HG03558 (cell line): ENCODE measurements at regions not wholly inside any gene's neighbourhood (a gene's known extent, or its start where the extent isn't known, plus 50 kb on each side); places are given as distances from the start of the nearest gene placed in this dataset.

Source experiments
- ATAC-seq: cut with Tn5 transposase; IDR thresholded peaks from one replicate; pipeline ENCODE4 v1.9.1; 2021; ENCODE audit warnings: moderate number of reproducible peaks; ENCODE audit not compliant: unreplicated experiment; ENCODE audit errors: extremely low read depth

GRCh38 chr1:187481581-187482148, 652.9 kb downstream of the PLA2G4A start:
- no peak for ATAC-seq

GRCh38 chr1:187490266-187490665, 661.5 kb downstream of the PLA2G4A start:
- ATAC-seq: no peak

DNA sequence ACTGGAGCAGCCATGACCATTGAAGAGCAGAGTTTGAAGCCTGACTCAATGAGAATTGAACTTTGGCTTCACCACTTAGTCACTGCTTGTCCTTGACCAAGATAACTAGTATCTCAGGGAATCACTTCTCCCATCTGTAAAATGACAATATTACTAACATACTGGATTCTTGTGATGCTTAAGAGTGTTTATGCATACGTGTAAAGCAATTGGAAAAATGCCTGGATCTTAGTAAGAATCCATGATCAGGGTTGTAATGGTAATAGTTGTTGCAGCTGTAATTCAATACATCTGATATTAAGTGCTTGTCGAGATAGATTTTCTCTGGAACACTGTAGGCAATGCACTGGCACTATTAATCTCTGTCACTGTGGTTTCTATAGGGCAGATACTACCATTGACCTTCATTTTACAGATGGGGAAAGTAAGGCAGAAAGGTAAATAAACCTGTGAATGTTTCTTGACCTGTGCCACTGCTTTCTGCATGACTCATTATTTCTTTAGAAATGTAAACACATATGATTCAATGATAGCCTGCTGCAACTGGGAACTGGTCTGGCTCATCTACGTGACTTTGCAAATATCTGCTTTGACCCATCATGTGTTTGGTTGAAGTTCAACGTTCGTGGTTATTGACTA, 662.5 kb downstream of the PLA2G4A start:
- ATAC-seq: no peak

DNA sequence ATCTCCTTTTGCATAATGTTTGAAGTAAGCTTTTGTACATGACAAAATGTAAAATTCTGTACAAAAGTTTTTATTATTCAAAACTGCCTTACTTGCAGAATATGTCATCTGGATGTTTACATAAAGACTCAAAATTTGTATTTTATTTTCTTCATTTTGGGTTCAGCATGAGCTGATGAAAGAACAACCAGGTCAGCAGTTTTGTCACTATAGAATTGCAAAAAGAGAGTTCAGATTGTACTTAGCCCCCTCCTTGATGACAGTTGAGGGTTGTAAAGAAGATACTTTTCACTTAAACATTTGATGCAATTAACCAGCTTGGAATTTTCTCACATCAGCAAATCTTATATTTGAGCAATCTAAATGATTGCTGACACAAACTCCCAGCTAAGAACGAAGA, 669.3 kb downstream of the PLA2G4A start:
- no peak for ATAC-seq

DNA sequence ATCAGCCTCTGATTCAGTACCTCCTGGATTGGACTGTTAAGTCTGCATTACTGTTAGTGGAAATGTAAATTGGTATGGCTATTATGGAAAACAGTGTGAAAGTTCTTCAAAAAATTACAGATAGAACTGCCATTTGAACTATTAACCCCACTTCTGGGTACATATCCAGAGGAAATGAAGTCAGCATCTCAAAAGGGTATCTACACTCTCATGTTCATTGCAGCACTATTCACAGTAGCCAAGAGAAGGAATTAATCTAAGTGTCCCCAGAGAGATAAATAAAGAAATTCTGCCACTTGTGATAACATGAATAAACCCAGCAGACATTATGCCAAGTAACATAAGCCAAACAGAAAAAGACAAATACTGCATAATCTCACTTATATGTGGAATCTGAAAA, 676.0 kb downstream of the PLA2G4A start:
- no peak for ATAC-seq

GRCh38 chr1:187509091-187509490, 680.3 kb downstream of the PLA2G4A start:
- no peak for ATAC-seq

GRCh38 chr1:187513190-187513589, 684.4 kb downstream of the PLA2G4A start:
- ATAC-seq: no peak

GRCh38 chr1:187514110-187514509, 685.4 kb downstream of the PLA2G4A start:
- no peak for ATAC-seq

DNA sequence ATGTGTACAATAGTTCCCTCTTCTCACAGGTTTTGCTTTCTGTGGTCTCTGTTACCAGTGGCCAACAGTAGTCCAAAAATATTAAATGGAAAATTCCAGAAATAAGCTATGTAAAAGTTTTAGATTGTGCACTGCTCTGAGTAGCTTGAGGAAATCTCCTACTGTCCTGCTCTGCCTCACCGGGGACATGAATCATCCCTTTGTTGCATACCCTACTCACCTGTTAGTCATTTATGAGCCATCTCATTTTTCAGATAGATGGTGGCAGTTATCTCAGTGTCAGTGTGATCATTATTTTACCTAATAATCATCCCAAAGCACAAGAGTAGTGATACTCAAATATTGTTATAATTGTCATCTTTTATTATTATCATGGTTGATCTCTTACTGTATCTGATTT, 688.1 kb downstream of the PLA2G4A start:
- no peak for ATAC-seq

- ATAC-seq: no peak
These were observed 688.8 kb downstream of the PLA2G4A start for GRCh38 chr1:187517546-187517945.

DNA sequence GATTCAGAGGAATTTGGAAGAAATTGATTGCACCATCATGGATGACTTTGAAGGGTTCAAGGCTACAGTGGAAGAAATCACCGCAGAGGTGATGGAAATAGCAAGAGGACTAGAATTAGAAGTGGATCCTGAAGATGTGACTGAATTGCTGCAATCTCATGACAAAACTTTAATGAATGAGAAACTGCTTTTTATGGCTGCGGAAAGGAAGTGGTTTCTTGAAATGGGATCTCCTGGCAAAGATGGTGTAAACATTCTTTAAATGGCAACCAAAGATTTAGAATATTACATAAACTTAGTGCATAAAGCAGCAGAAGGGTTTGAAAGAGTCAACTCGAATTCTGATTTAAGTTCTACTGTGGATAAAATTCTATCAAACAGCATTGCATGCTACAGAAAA, 698.6 kb downstream of the PLA2G4A start:
- ATAC-seq: no peak

GRCh38 chr1:187537936-187538335, 709.2 kb downstream of the PLA2G4A start:
- ATAC-seq: no peak

DNA sequence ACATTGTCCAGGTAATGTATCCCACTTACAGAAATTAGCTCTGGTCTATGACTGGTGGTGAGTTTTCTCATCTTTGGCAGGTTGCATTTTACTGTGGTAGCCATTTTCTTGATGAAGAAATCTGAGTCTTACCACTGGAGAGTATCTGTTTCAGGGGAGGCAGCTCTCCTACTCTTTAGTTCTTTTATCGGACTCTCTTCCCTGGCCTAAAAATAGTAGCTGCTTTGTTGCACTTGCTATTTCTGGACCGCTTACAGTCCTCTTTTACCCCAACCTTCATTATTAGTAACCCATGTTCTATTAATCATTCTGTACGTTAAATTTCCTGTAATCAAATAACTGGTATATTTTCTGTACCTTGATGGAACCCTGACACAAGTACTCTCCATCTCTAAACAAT, 720.8 kb downstream of the PLA2G4A start:
- ATAC-seq: no peak

DNA sequence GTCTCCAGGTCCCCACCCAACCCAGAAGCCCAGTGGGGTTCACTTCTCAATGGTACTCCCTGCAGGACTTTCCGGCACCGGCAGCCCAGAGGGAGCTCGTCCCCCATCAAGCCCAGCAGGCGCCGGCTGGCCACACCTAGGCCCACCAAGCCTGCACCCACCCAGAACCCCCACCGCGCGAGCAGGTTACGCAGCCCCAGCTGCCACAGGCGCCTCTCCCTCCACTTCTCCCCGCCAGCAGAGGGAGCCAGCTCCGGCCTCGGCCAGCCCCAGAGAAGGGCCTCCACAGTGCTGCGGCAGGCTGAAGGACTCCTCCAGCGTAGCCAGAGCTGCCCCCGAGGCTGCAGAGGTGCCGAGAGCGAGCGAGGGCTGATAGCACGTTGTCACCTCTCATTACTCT, 722.3 kb downstream of the PLA2G4A start:
- no peak for ATAC-seq

DNA sequence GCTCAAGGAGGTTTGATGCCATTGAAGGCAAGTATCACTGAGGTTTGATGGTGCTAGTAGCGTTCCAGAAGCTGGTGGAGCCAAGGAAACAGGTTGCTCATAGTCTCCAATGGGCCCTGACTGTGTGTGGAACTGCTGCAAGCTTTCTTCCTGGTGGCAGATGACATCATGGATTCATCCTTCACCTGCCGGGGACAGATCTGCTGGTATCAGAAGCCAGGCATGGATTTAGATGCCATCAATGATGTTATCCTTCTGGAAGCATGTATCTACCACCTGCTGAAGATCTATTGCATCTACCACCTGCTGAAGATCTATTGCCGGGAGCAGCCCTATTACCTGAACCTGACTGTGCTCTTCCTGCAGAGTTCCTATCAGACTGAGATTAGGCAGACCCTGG, 734.4 kb downstream of the PLA2G4A start:
- no peak for ATAC-seq

DNA sequence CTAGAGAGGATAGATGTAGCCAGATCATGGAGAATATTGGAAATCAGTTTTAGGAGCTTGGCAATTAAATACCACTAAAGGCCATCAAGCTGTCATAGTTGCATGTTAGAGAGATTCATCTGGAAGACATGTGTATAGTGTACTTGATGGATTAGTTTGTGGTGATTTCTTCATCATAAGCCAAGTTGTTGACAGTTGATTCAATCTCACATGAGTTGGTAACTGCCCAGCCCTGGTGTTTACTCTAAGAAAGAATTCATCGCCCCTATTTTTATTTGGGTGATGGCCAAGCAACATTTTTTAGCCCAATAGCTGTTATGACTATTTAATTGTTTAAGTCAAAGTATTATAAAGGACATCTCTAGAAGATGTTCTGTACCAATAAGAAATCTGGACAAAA, 737.6 kb downstream of the PLA2G4A start:
- no peak for ATAC-seq

DNA sequence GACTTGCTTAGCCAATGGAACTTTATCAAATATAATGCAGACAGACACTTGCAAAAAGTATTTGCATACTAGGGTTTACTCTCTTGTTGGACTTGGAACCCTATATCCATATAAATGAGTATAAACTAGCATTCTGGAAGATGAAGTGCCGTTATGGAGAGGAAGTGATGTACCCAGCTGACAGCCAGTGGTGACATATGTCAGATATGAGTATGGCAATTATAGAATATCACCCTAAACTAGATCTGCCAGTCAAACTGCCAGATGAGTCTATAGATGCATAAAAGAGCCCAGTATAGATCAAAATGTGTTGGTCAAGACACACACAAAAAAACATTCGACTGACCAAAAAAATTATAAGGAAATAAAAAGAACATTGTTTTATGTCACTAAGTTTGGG, 739.3 kb downstream of the PLA2G4A start:
- ATAC-seq: no peak

DNA sequence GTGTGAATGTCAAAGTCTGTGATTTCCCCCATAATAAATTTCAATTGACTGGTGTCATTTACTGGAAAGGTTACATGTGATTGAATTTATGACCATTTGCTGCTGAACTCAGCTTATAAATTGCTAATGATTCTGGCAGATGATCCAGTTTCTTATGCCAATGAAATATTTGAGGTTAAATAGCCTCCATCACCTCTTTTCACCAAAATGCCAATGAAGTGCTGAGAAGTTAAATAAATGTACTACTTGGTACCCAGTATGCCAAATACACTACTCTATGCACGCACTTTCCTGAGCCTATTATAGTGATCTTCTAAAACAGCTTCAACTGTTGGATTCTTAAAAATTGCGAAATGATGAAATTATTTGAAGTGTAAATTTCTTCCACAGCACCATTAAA, 741.4 kb downstream of the PLA2G4A start:
- ATAC-seq: no peak

DNA sequence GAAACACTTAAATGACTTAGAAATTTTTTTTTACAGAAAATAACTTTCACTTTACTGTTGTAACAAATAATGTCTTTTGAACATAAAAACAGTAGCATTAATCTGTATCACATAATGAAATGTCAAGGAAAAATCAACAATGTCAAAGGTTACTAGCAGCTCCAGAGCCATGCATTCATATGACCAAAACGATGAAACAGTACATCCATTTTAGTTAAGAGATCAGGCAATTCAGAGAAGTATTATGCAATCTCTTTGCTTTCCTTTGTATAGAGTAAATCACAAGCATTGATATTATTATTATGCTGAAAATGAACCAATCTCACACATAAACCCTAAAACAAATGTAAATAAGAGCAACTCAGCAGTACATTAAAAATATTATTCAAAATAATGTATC, 748.9 kb downstream of the PLA2G4A start:
- no peak for ATAC-seq

DNA sequence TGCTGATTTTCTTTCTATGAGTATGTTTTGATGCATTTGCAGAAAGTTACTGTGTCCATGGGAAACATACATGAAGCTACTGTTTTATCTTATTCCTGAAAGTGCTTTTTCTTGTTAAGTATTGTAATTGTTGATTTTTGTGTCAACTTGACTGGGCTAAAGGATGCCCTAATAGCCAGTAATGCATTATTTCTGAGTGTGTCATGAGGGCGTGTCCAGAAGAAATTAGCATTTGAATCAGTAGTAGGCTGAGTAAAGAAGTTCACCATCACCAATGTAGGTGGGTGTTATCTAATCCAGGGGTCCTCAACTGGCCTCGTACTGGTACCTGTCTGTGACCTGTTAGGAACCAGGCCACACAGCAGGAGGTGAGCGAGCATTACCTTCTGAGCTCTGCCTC, 760.2 kb downstream of the PLA2G4A start:
- ATAC-seq: no peak

GRCh38 chr1:187605736-187606135, 777.0 kb downstream of the PLA2G4A start:
- no peak for ATAC-seq
